NCI-H1105 treated with DMSO at 0.1 percent for 48 hours (cell line): ENCODE measurements at regions not wholly inside any gene's neighbourhood (a gene's known extent, or its start where the extent isn't known, plus 50 kb on each side); places are given as distances from the start of the nearest gene placed in this dataset.

Source experiments
- DNase-seq: peaks from one replicate; lab custom pipeline; 2025; lab: John Stamatoyannopoulos, UW

- no peak for DNase-seq
These were observed 80.0 kb downstream of the CENPW start for GRCh38 chr6:126419901-126420300.

GRCh38 chr6:126422912-126423311, 83.0 kb downstream of the CENPW start:
- DNase-seq: no peak

- DNase-seq: no peak
These were observed 87.8 kb downstream of the CENPW start for GRCh38 chr6:126427713-126428112.

- DNase-seq: no peak
These were observed 90.0 kb downstream of the CENPW start for GRCh38 chr6:126429866-126430265.

GRCh38 chr6:126432564-126432963, 92.6 kb downstream of the CENPW start:
- no peak for DNase-seq

- no peak for DNase-seq
These were observed 94.0 kb downstream of the CENPW start for GRCh38 chr6:126433927-126434326.

GRCh38 chr6:126437205-126437604, 97.3 kb downstream of the CENPW start:
- no peak for DNase-seq

- DNase-seq: no peak
These were observed 99.1 kb downstream of the CENPW start for GRCh38 chr6:126439040-126439439.

GRCh38 chr6:126440923-126441322, 101.0 kb downstream of the CENPW start:
- DNase-seq: no peak

- DNase-seq: no peak
These were observed 104.9 kb downstream of the CENPW start for GRCh38 chr6:126444659-126445273.

- DNase-seq: no peak
These were observed 106.3 kb downstream of the CENPW start for GRCh38 chr6:126446248-126446647.

GRCh38 chr6:126447367-126447766, 107.5 kb downstream of the CENPW start:
- DNase-seq: no peak

- no peak for DNase-seq
These were observed 121.1 kb downstream of the CENPW start for GRCh38 chr6:126461045-126461444.

- no peak for DNase-seq
These were observed 124.3 kb downstream of the CENPW start for GRCh38 chr6:126464245-126464644.

GRCh38 chr6:126475449-126475848, 135.5 kb downstream of the CENPW start:
- DNase-seq: no peak

- DNase-seq: no peak
These were observed 137.8 kb downstream of the CENPW start for GRCh38 chr6:126477678-126478077.

- DNase-seq: no peak
These were observed 140.4 kb downstream of the CENPW start for GRCh38 chr6:126480268-126480667.

GRCh38 chr6:126481319-126481718, 141.4 kb downstream of the CENPW start:
- DNase-seq: no peak

- no peak for DNase-seq
These were observed 164.9 kb downstream of the CENPW start for GRCh38 chr6:126504792-126505191.

GRCh38 chr6:126513198-126513597, 173.3 kb downstream of the CENPW start:
- DNase-seq: no peak

GRCh38 chr6:126516411-126516810, 176.5 kb downstream of the CENPW start:
- DNase-seq: no peak

GRCh38 chr6:126524811-126525326, 185.0 kb downstream of the CENPW start:
- DNase-seq: no peak

- DNase-seq: no peak
These were observed 186.6 kb downstream of the CENPW start for GRCh38 chr6:126526547-126526946.

- DNase-seq: no peak
These were observed 187.2 kb downstream of the CENPW start for GRCh38 chr6:126526996-126527606.
